GM23248 (cell line): ENCODE measurements at regions not wholly inside any gene's neighbourhood (a gene's known extent, or its start where the extent isn't known, plus 50 kb on each side); places are given as distances from the start of the nearest gene placed in this dataset.

Source experiments
- DNase-seq: peaks from one replicate; pipeline ENCODE4 v3.0.0-alpha.2; 2015
- H2AFZ ChIP-seq: fragments of 200-600 bp; sonication (generic); 2 replicates; pipeline ENCODE4 v1.6.1; 2016; ENCODE audit warnings: antibody characterized with exemption
- H3F3A ChIP-seq: fragments of 200-600 bp; sonication (generic); 2 replicates; pipeline ENCODE4 v1.6.1; 2016; ENCODE audit warnings: mild to moderate bottlenecking, antibody characterized with exemption, mixed run types; ENCODE audit not compliant: insufficient read depth
- H3K27ac ChIP-seq: fragments of 200-600 bp; sonication (generic); 2 replicates; pipeline ENCODE4 v1.5.1; 2016; ENCODE audit warnings: mild to moderate bottlenecking
- H3K27me3 ChIP-seq: fragments of 200-600 bp; sonication (generic); replicated peaks from 2 replicates; pipeline ENCODE4 v1.6.1; 2016; ENCODE audit warnings: mild to moderate bottlenecking; ENCODE audit not compliant: insufficient read depth
- H3K36me3 ChIP-seq: fragments of 200-600 bp; sonication (generic); 2 replicates; pipeline ENCODE4 v1.6.1; 2016; ENCODE audit warnings: low read depth, mild to moderate bottlenecking
- H3K4me1 ChIP-seq: fragments of 200-600 bp; sonication (generic); 2 replicates; pipeline ENCODE4 v1.6.1; 2016; ENCODE audit warnings: mild to moderate bottlenecking; ENCODE audit not compliant: insufficient read depth
- H3K4me2 ChIP-seq: fragments of 200-600 bp; sonication (generic); one replicate; pipeline ENCODE4 v1.6.1; 2016; ENCODE audit warnings: mild to moderate bottlenecking; ENCODE audit not compliant: unreplicated experiment
- H3K4me3 ChIP-seq: fragments of 200-600 bp; sonication (generic); 2 replicates; pipeline ENCODE4 v1.5.1; 2016; ENCODE audit warnings: mild to moderate bottlenecking
- H3K79me2 ChIP-seq: fragments of 200-600 bp; sonication (generic); 2 replicates; pipeline ENCODE4 v1.6.1; 2016; ENCODE audit warnings: mild to moderate bottlenecking; ENCODE audit not compliant: insufficient read depth
- H3K9ac ChIP-seq: fragments of 200-600 bp; sonication (generic); 2 replicates; pipeline ENCODE4 v1.6.1; 2016; ENCODE audit warnings: mild to moderate bottlenecking
- H3K9me2 ChIP-seq: fragments of 200-600 bp; sonication (generic); 2 replicates; pipeline ENCODE4 v1.6.1; 2016; ENCODE audit warnings: mixed run types, mild to moderate bottlenecking, moderate library complexity; ENCODE audit not compliant: insufficient read depth
- H3K9me3 ChIP-seq: fragments of 200-600 bp; sonication (generic); one replicate; pipeline ENCODE4 v1.6.1; 2017; ENCODE audit warnings: low read depth
- H4K20me1 ChIP-seq: fragments of 200-600 bp; sonication (generic); 2 replicates; pipeline ENCODE4 v1.6.0; 2016; ENCODE audit not compliant: insufficient read depth
- EZH2 ChIP-seq: fragments of 200-600 bp; sonication (generic); IDR thresholded peaks from 2 replicates; pipeline ENCODE4 v1.6.1; 2018; ENCODE audit warnings: antibody characterized with exemption, mild to moderate bottlenecking; ENCODE audit not compliant: insufficient read depth, poor library complexity, severe bottlenecking
- EZH2phosphoT487 ChIP-seq: fragments of 200-600 bp; sonication (generic); IDR thresholded peaks from 2 replicates; pipeline ENCODE4 v1.6.1; 2018; ENCODE audit warnings: antibody characterized with exemption, moderate library complexity, mild to moderate bottlenecking, low read depth; ENCODE audit not compliant: insufficient read depth
- whole genome bisulfite sequencing, 2 experiments: methylation state at CpG; one replicate each; pipeline ENCODE4 v1.1.6; 2015 to 2017; ENCODE audit warnings: low lambda C conversion rate in 2 of 2, low coverage in 1 of 2; ENCODE audit errors: missing lambda C conversion rate in 2 of 2; 5-methylcytosine and 5-hydroxymethylcytosine counted together
- in situ Hi-C: fragments of 300-500 bp; cut with MboI; formaldehyde crosslinking; loops from 2 replicates; pipeline ENCODE4 v1.15.0; 2020

DNA sequence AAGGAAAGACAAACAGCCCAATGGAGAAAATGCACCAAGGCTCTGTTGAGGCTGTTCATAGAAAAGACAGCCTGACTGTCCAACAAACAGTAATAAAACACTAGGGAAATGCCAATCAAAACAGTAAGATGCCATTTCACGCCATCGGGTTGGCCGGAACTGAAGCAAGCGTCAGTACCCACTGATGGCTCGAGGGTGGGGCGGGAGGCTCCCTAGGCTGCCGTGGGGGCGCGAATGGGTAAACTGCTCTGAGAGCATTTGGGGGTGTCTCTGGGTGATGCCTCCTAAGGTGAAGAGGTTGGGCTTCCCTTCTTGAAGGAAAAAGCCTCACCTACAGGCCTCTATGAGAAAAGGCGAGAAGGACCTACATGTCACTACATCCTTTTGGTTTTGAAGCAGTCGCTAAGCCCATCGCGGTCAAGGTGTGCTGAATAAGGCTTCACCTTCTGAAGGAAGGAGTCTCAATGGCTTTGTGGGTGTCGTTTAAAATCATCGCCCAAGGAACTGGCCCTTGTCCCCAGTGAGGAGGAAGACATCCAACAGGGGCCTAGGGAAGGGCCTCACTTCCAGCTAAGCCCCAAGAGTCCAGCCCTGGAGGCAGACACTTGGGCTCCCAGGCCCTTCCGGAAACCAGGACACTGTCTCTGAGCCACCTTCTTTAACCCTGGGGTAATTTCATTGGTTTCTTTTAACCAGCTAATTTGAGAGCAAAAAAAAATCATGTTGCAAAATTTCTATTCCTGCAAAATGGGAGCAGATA, 98.5 kb upstream of the PPP2R2D start:
- no peak for DNase-seq
- no peaks in the 10 kb centered on the region for H4K20me1 ChIP-seq

GRCh38 chr10:131802996-131803395, 97.8 kb upstream of the PPP2R2D start:
- H3K36me3 ChIP-seq, result no peaks in the 10 kb centered on the region
- H2AFZ ChIP-seq, result no peak overlapping the region
- no peaks in the 10 kb centered on the region for H3F3A ChIP-seq
- H3K79me2 ChIP-seq, result no peaks in the 10 kb centered on the region
- in situ Hi-C loops, result no loop called here
- no peaks in the 10 kb centered on the region for H3K9me2 ChIP-seq
- TF ChIP-seq EZH2phosphoT487 (no peak), EZH2 (no peak)
- H3K4me2 ChIP-seq, result no peak overlapping the region
- H3K27me3 ChIP-seq, result no peaks in the 10 kb centered on the region
- no peak overlapping the region for H3K27ac ChIP-seq
- 25% methylated on average over 13 of the region's 13 CpGs for WGBS, 2 experiments
- no peaks in the 10 kb centered on the region for H3K4me1 ChIP-seq
- DNase-seq, result no peak
- H3K4me3 ChIP-seq, result no peak overlapping the region
- H3K9ac ChIP-seq, result no peak overlapping the region
- H4K20me1 ChIP-seq, result no peaks in the 10 kb centered on the region
- H3K9me3 ChIP-seq, result peaks cover 3% of the 10 kb centered on the region

More for the DNA sequence above, 98.5 kb upstream of the PPP2R2D start:
- H3K27ac ChIP-seq, result no peak overlapping the region
- peaks cover 3% of the 10 kb centered on the region for H3K9me3 ChIP-seq
- H3K79me2 ChIP-seq, result no peaks in the 10 kb centered on the region
- no peak overlapping the region for H3K4me2 ChIP-seq
- no peak overlapping the region for H3K9ac ChIP-seq
- H2AFZ ChIP-seq, result no peak overlapping the region
- no peaks in the 10 kb centered on the region for H3K36me3 ChIP-seq
- 58 to 62% methylated on average over 16 of the region's 16 CpGs for WGBS, 2 experiments
- in situ Hi-C loops, result no loop called here
- no peaks in the 10 kb centered on the region for H3K9me2 ChIP-seq
- no peaks in the 10 kb centered on the region for H3F3A ChIP-seq
- H3K27me3 ChIP-seq, result no peaks in the 10 kb centered on the region
- no peaks in the 10 kb centered on the region for H3K4me1 ChIP-seq
- TF ChIP-seq EZH2 (no peak), EZH2phosphoT487 (no peak)
- no peak overlapping the region for H3K4me3 ChIP-seq

GRCh38 chr10:131803860-131804425, 96.9 kb upstream of the PPP2R2D start:
- no peak for DNase-seq
- in situ Hi-C loops, result no loop called here

GRCh38 chr10:131804551-131805295, 96.1 kb upstream of the PPP2R2D start:
- Histone ChIP-seq H3K27me3 (no peaks in the 10 kb centered on the region), H3K4me1 (no peaks in the 10 kb centered on the region), H3K36me3 (no peaks in the 10 kb centered on the region), H3K4me3 (no peak overlapping the region), H3K27ac (no peak overlapping the region), H3K79me2 (no peaks in the 10 kb centered on the region), H2AFZ (no peak overlapping the region), H3F3A (no peaks in the 10 kb centered on the region), H3K9ac (no peak overlapping the region), H3K9me3 (no peaks in the 10 kb centered on the region), H3K9me2 (no peaks in the 10 kb centered on the region), H4K20me1 (no peaks in the 10 kb centered on the region), H3K4me2 (no peak overlapping the region)
- 43 to 45% methylated on average over 20 of the region's 20 CpGs for WGBS, 2 experiments
- TF ChIP-seq EZH2 (no peak), EZH2phosphoT487 (no peak)
- in situ Hi-C loops, result no loop called here
- DNase-seq, result no peak

More at GRCh38 chr10:131803860-131804425, 96.9 kb upstream of the PPP2R2D start:
- TF ChIP-seq EZH2phosphoT487 (no peak), EZH2 (no peak)
- H2AFZ ChIP-seq, result no peak overlapping the region
- H3F3A ChIP-seq, result no peaks in the 10 kb centered on the region
- no peak overlapping the region for H3K4me3 ChIP-seq
- H3K4me2 ChIP-seq, result no peak overlapping the region
- 43 to 45% methylated on average over 9 of the region's 9 CpGs for WGBS, 2 experiments
- no peaks in the 10 kb centered on the region for H4K20me1 ChIP-seq
- H3K4me1 ChIP-seq, result no peaks in the 10 kb centered on the region
- H3K9me3 ChIP-seq, result peaks cover 3% of the 10 kb centered on the region
- H3K9ac ChIP-seq, result no peak overlapping the region
- H3K27me3 ChIP-seq, result no peaks in the 10 kb centered on the region
- H3K36me3 ChIP-seq, result no peaks in the 10 kb centered on the region
- H3K79me2 ChIP-seq, result no peaks in the 10 kb centered on the region
- H3K27ac ChIP-seq, result no peak overlapping the region
- H3K9me2 ChIP-seq, result no peaks in the 10 kb centered on the region
